ENCODE measurements at regions not wholly inside any gene's neighbourhood (a gene's known extent, or its start where the extent isn't known, plus 50 kb on each side); places are given as distances from the start of the nearest gene placed in this dataset.

DNA sequence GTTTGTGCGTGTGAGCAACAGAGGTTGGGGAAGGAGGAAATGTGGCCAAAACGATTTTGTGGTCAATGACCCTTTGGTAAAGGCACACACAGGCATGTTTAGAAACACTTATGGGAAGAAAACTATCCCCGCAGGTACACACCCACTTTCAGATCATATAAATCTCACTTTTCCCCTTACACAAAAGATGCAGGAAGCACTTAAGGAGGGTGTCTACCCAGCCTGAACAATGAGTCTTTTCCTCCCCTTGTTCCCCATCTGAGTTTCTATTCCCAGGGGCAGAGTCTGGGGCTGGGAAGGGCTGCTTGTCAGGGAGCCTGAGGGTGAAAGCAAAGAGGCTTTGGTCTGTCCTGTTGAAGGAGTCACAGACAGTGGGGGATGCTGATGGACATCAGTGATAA is 193.2 kb upstream of the SALL4 start:
- H3K4me3 ChIP-seq (ENCODE audit: low read depth, low read length) = no peak overlapping the region
- DNase-seq (ENCODE audit: low read depth) = no peak
- TF ChIP-seq, protein P1, sequence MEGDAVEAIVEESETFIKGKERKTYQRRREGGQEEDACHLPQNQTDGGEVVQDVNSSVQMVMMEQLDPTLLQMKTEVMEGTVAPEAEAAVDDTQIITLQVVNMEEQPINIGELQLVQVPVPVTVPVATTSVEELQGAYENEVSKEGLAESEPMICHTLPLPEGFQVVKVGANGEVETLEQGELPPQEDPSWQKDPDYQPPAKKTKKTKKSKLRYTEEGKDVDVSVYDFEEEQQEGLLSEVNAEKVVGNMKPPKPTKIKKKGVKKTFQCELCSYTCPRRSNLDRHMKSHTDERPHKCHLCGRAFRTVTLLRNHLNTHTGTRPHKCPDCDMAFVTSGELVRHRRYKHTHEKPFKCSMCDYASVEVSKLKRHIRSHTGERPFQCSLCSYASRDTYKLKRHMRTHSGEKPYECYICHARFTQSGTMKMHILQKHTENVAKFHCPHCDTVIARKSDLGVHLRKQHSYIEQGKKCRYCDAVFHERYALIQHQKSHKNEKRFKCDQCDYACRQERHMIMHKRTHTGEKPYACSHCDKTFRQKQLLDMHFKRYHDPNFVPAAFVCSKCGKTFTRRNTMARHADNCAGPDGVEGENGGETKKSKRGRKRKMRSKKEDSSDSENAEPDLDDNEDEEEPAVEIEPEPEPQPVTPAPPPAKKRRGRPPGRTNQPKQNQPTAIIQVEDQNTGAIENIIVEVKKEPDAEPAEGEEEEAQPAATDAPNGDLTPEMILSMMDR (IDR thresholded peaks at IDR 0.05; ENCODE audit: low read depth, low read length, missing control alignments) = no peak

DNA sequence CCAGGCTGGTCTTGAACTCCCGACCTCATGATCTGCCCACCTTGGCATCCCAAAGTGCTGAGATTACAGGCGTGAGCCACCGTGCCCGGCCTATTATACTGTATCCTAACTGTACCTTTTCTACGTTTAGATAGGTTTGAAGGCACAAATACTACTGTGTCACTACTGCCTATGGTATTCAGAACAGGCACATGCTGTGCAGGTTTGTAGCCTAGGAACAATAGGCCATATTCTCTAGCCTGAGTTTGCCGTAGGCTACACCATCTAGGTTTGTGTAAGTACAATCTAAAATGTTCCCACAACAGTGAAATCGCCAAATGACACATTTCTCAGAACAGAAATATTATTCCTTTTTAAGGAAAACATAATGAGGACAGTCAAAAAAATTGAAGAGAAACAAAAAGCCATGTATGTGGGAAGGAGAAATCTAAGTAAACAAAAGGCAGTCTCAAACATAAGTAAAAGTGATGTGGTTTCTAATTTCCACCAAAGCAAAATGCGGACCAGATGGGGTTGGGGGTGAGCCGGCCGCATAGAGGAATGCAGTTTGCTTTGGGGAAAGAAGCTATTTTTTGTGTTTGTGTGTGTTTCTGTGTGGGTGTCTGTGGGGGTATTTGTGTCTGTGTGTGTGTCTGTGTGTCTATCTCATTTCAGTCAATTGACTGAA is 192.6 kb upstream of the SALL4 start:
- DNase-seq (ENCODE audit: low read depth) = no peak
- TF ChIP-seq, protein P1 (IDR thresholded peaks at IDR 0.05; ENCODE audit: low read depth, low read length, missing control alignments) = no peak
- H3K4me3 ChIP-seq (ENCODE audit: low read depth, low read length) = no peak overlapping the region

DNA sequence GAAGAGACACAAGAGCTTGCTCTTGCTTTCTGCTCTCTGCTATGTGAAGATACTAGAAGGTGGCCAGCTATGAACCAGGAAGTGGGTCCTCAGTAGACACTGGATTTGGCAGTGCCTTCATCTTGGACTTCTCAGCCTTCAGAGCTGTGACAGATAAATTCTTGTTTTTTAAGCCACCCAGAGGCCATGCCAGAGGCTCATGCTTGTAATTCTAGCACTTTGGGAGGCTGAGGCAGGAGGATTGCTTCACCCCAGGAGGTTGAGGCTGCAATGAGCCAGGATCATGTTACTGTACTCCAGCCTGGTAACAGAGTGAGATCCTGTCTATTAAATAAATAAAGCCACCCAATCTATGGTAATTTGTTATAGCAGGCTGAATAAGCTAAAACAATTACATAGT is 185.5 kb upstream of the SALL4 start:
- no peak for DNase-seq (ENCODE audit: low read depth)
- no peak overlapping the region for H3K4me3 ChIP-seq (ENCODE audit: low read depth, low read length)
- TF ChIP-seq, protein P1 (IDR thresholded peaks at IDR 0.05; ENCODE audit: low read depth, low read length, missing control alignments) = no peak

DNA sequence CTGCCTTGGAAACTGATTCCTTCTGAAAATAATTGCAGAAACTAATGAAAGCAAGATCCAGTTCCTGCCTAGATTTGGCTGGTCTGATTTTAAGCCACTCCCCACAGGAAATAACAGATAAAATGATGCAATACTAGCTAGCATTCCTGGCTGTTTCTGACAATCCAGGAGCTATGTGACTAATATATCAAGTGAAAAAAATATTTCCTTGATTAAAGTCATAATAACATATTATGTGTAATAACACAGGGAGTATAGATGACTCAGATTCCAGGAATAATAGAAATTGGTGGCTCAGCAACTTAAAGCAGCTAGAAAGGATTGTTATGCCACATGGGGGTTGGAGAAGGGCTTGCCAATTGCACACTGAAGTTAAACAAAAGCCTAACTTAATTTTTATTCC is 182.7 kb upstream of the SALL4 start:
- TF ChIP-seq, protein P1 (IDR thresholded peaks at IDR 0.05; ENCODE audit: low read depth, low read length, missing control alignments) = no peak
- no peak overlapping the region for H3K4me3 ChIP-seq (ENCODE audit: low read depth, low read length)
- no peak for DNase-seq (ENCODE audit: low read depth)

DNA sequence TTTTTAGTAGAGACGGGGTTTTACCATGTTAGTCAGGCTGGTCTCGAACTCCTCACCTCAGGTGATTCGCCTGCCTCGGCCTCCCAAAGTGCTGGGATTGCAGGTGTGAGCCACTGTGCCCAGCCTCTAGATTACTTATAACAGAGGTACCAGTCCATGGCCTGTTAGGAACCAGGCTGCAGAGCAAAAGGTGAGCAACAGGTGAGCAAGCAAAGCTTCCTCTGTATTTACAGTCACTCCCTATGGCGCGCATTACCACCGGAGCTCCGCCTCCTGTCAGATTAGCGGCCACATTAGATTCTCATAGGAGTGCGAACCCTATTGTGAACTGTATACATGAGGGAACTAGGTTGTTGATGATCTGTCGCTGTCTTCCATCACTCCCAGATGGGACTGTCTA is 178.0 kb upstream of the SALL4 start:
- no peak for DNase-seq (ENCODE audit: low read depth)
- TF ChIP-seq, protein P1 (IDR thresholded peaks at IDR 0.05; ENCODE audit: low read depth, low read length, missing control alignments) = no peak
- no peak overlapping the region for H3K4me3 ChIP-seq (ENCODE audit: low read depth, low read length)

DNA sequence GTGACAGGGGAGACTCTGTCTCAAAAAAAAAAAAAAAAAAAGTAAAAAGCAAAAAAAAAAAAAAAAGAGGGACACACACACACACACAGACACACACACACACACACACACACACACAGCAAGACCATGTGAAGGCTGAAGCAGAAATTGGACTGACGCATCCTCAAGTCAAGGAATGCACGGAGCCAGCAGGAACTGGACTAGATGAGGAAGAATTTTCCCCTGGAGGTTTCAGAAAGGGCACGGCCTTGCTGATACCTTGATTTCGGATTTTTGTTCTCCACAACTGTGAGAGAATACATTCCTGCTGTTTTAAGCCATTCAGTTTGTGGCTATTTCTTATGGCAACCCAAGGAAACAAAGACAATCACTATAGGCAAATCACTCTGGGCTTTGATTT is 176.9 kb upstream of the SALL4 start:
- TF ChIP-seq, protein P1 (IDR thresholded peaks at IDR 0.05; ENCODE audit: low read depth, low read length, missing control alignments) = no peak
- no peak for DNase-seq (ENCODE audit: low read depth)
- no peak overlapping the region for H3K4me3 ChIP-seq (ENCODE audit: low read depth, low read length)

DNA sequence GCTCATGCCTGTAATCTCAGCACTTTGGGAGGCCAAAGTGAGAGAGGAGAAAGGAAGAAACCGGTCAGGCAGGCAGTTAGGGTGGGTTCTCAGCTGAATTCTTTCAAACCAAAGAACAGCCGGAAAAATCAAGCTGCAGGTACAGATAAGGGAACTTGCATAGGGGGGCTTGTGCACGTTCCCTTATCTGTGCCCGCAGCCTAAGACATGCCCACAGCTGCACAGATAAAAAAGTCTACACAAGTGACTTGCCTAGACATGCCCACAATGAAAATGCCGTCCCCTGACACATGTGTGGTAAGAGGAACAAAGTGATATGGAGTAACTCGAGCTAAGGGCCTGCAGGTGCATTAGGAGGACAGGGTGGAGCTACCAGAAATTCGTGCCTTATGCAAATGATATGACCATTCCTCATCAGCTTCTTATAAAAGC is 175.8 kb upstream of the SALL4 start:
- TF ChIP-seq, protein P1 (IDR thresholded peaks at IDR 0.05; ENCODE audit: low read depth, low read length, missing control alignments) = no peak
- no peak for DNase-seq (ENCODE audit: low read depth)
- H3K4me3 ChIP-seq (ENCODE audit: low read depth, low read length) = no peak overlapping the region
